IMR-90 (cell line): ENCODE measurements at regions not wholly inside any gene's neighbourhood (a gene's known extent, or its start where the extent isn't known, plus 50 kb on each side); places are given as distances from the start of the nearest gene placed in this dataset.

Source experiments
- ATAC-seq: fragments of 200-7000 bp; cut with Tn5 transposase; 2 replicates; pipeline ENCODE4 v1.9.1; 2020; ENCODE audit warnings: low read depth, mild to moderate bottlenecking, moderate library complexity
- BruUV-seq: library from RNA; stranded (reverse); fragments of 400-500 nt; replicated peaks from 2 replicates; lab custom pipeline; 2021; lab: Mats Ljungman, UMichigan
- CTCF ChIA-PET: fragments of 300-600 bp; formaldehyde crosslinking; extraction: SDS; loops from one replicate; lab custom pipeline; 2021; ENCODE audit warnings: antibody characterized with exemption; lab: Yijun Ruan, JAX
- POLR2A ChIA-PET: fragments of 300-600 bp; sonication (Branson Sonifier 250); formaldehyde crosslinking; loops from one replicate; lab custom pipeline; 2022; ENCODE audit warnings: antibody characterized with exemption; ENCODE audit not compliant: unreplicated experiment; lab: Charles Lee
- DNase-seq: peaks from one replicate; pipeline ENCODE4 v3.0.0; 2013
- H2AFZ ChIP-seq: replicated peaks from 2 replicates; pipeline ENCODE3; 2013; ENCODE audit warnings: low read length, mild to moderate bottlenecking; ENCODE audit not compliant: poor library complexity
- H2AK5ac ChIP-seq: 2 replicates; pipeline ENCODE4 v1.6.1; 2013; ENCODE audit warnings: low read depth, low read length, inconsistent platforms
- H2AK9ac ChIP-seq: replicated peaks from 2 replicates; pipeline ENCODE3; 2013; ENCODE audit warnings: mild to moderate bottlenecking, low read depth, low read length, moderate library complexity; ENCODE audit not compliant: poor library complexity
- H2BK120ac ChIP-seq: 2 replicates; pipeline ENCODE4 v1.6.1; 2013; ENCODE audit warnings: low read depth, low read length, inconsistent platforms
- H2BK15ac ChIP-seq: 3 replicates; pipeline ENCODE4 v1.6.1; 2013; ENCODE audit warnings: low read depth, low read length, inconsistent platforms
- H2BK20ac ChIP-seq: 2 replicates; pipeline ENCODE4 v1.6.1; 2013; ENCODE audit warnings: low read depth, mild to moderate bottlenecking, inconsistent platforms, low read length, moderate library complexity
- H2BK5ac ChIP-seq: 2 replicates; pipeline ENCODE4 v1.6.1; 2013; ENCODE audit warnings: mild to moderate bottlenecking, low read depth, low read length, inconsistent platforms; ENCODE audit not compliant: poor library complexity, severe bottlenecking
- H3K14ac ChIP-seq: replicated peaks from 2 replicates; pipeline ENCODE4 v1.6.1; 2013; ENCODE audit warnings: low read depth, low read length, inconsistent platforms
- H3K18ac ChIP-seq: 2 replicates; pipeline ENCODE4 v1.6.1; 2013; ENCODE audit warnings: low read depth, low read length, control low read depth
- H3K23ac ChIP-seq: 2 replicates; pipeline ENCODE4 v1.6.1; 2013; ENCODE audit warnings: low read depth, low read length, inconsistent platforms
- H3K27ac ChIP-seq: 2 replicates; pipeline ENCODE4 v1.5.1; 2013; ENCODE audit warnings: mild to moderate bottlenecking, control low read depth, low read length; ENCODE audit not compliant: insufficient read depth
- H3K27me3 ChIP-seq: 2 replicates; pipeline ENCODE4 v1.6.1; 2013; ENCODE audit warnings: low read length; ENCODE audit not compliant: control insufficient read depth, insufficient read depth
- H3K36me3 ChIP-seq: 2 replicates; pipeline ENCODE4 v1.6.1; 2013; ENCODE audit warnings: low read length, mixed read lengths; ENCODE audit not compliant: control insufficient read depth, insufficient read depth
- H3K4ac ChIP-seq: 2 replicates; pipeline ENCODE4 v1.6.1; 2013; ENCODE audit warnings: low read depth, low read length, inconsistent platforms
- H3K4me1 ChIP-seq: 2 replicates; pipeline ENCODE4 v1.6.1; 2013; ENCODE audit warnings: low read length, mixed read lengths; ENCODE audit not compliant: control insufficient read depth, insufficient read depth
- H3K4me2 ChIP-seq: 2 replicates; pipeline ENCODE4 v1.6.1; 2013; ENCODE audit warnings: low read depth, mild to moderate bottlenecking, control low read depth, low read length, moderate library complexity
- H3K4me3 ChIP-seq: 2 replicates; pipeline ENCODE4 v1.5.1; 2013; ENCODE audit warnings: low read depth, mild to moderate bottlenecking, control low read depth, low read length, moderate library complexity; ENCODE audit not compliant: insufficient read depth
- H3K56ac ChIP-seq: 2 replicates; pipeline ENCODE4 v1.6.1; 2013; ENCODE audit warnings: low read length, inconsistent platforms; ENCODE audit not compliant: insufficient read depth; ENCODE audit errors: extremely low read depth
- H3K79me1 ChIP-seq, 2 experiments: 2 replicates each; pipeline ENCODE4 v1.6.1; 2013; ENCODE audit warnings: low read length in 2 of 2, inconsistent platforms in 1 of 2, low read depth in 1 of 2
- H3K9ac ChIP-seq: 2 replicates; pipeline ENCODE4 v1.6.1; 2013; ENCODE audit warnings: low read depth, low read length, control low read depth
- H3K9me1 ChIP-seq: 2 replicates; pipeline ENCODE4 v1.6.1; 2013; ENCODE audit warnings: low read length, inconsistent platforms; ENCODE audit not compliant: insufficient read depth
- H3K9me3 ChIP-seq: 2 replicates; pipeline ENCODE4 v1.6.1; 2013; ENCODE audit warnings: low read length; ENCODE audit not compliant: control insufficient read depth, insufficient read depth
- H4K20me1 ChIP-seq: 2 replicates; pipeline ENCODE4 v1.6.1; 2013; ENCODE audit warnings: low read length, inconsistent platforms; ENCODE audit not compliant: insufficient read depth
- H4K5ac ChIP-seq: 2 replicates; pipeline ENCODE4 v1.6.1; 2013; ENCODE audit warnings: mild to moderate bottlenecking, low read depth, low read length, control low read depth
- H4K8ac ChIP-seq, 2 experiments: 2 replicates each; pipeline ENCODE4 v1.6.1; 2013; ENCODE audit warnings: low read depth in 2 of 2, low read length in 2 of 2, control low read depth in 1 of 2, inconsistent platforms in 1 of 2
- H4K91ac ChIP-seq: 2 replicates; pipeline ENCODE4 v1.6.1; 2013; ENCODE audit warnings: low read depth, low read length, inconsistent platforms; ENCODE audit not compliant: insufficient read depth
- BHLHE40 ChIP-seq: fragments of 150-350 bp; IDR thresholded peaks from 2 replicates; pipeline ENCODE4 v1.6.1; 2016; ENCODE audit warnings: mild to moderate bottlenecking, low read depth, low read length
- CEBPB ChIP-seq: IDR thresholded peaks from 2 replicates; pipeline ENCODE4 v1.6.1; 2012; ENCODE audit warnings: low read depth, low read length, improper control_type of control experiment
- CTCF ChIP-seq: conservative IDR thresholded peaks from 2 replicates; pipeline ENCODE4 v1.5.1; 2012; ENCODE audit warnings: mild to moderate bottlenecking, low read depth, low read length, improper control_type of control experiment
- ELK1 ChIP-seq: fragments of 150-350 bp; IDR thresholded peaks from 2 replicates; pipeline ENCODE4 v1.6.1; 2016; ENCODE audit warnings: low read depth, mild to moderate bottlenecking, low read length, moderate library complexity, borderline replicate concordance
- MAFK ChIP-seq: IDR thresholded peaks from 2 replicates; pipeline ENCODE4 v1.6.1; 2012; ENCODE audit warnings: low read depth, low read length, improper control_type of control experiment
- MAZ ChIP-seq: IDR thresholded peaks from 2 replicates; pipeline ENCODE4 v1.6.1; 2012; ENCODE audit warnings: low read depth, mild to moderate bottlenecking, low read length, improper control_type of control experiment, moderate library complexity, borderline replicate concordance
- NFE2L2 ChIP-seq: fragments of 150-350 bp; IDR thresholded peaks from 2 replicates; pipeline ENCODE4 v1.6.1; 2016; ENCODE audit warnings: low read depth, mild to moderate bottlenecking, low read length
- POLR2A ChIP-seq: IDR thresholded peaks from 2 replicates; pipeline ENCODE4 v1.6.1; 2012; ENCODE audit warnings: mild to moderate bottlenecking, low read depth, low read length
- RAD21 ChIP-seq: IDR thresholded peaks from 2 replicates; pipeline ENCODE4 v1.6.1; 2012; ENCODE audit warnings: low read length, improper control_type of control experiment
- RCOR1 ChIP-seq: IDR thresholded peaks from 2 replicates; pipeline ENCODE4 v1.6.1; 2012; ENCODE audit warnings: mild to moderate bottlenecking, low read length, improper control_type of control experiment; ENCODE audit not compliant: insufficient replicate concordance
- RFX5 ChIP-seq: IDR thresholded peaks from 2 replicates; pipeline ENCODE4 v1.8.0; 2012; ENCODE audit warnings: low read depth, mild to moderate bottlenecking, low read length, moderate library complexity
- SMC3 ChIP-seq: fragments of 150-350 bp; IDR thresholded peaks from 2 replicates; pipeline ENCODE4 v1.6.1; 2016; ENCODE audit warnings: low read depth, mild to moderate bottlenecking, antibody characterized with exemption, low read length, moderate library complexity
- USF2 ChIP-seq: fragments of 150-350 bp; IDR thresholded peaks from 2 replicates; pipeline ENCODE4 v1.6.1; 2017; ENCODE audit warnings: mild to moderate bottlenecking, antibody characterized with exemption, low read length, low read depth
- WGBS, 2 experiments: methylation state at CpG; one replicate each; pipeline versions ENCODE4 v1.1.5 to v1.1.7; 2013; ENCODE audit warnings: missing lambda C conversion rate in 2 of 2; ENCODE audit not compliant: insufficient read length in 1 of 2; ENCODE audit errors: extremely low coverage in 2 of 2; 5-methylcytosine and 5-hydroxymethylcytosine counted together
- dilution Hi-C: fragments of 300-500 bp; cut with HindIII; formaldehyde crosslinking; loops from one replicate; pipeline ENCODE4 v1.14.3; 2018; ENCODE audit warnings: low sequenced_read_pairs; ENCODE audit not compliant: unreplicated experiment
- in situ Hi-C: fragments of 300-500 bp; cut with MboI; formaldehyde crosslinking; loops from 3 replicates; pipeline ENCODE4 v1.14.3; 2019; ENCODE audit warnings: low sequenced_read_pairs, inconsistent platforms, mixed read lengths
- intact Hi-C: fragments of 100-400 bp; cut with micrococcal nuclease; formaldehyde crosslinking; loops from 2 replicates; pipeline ENCODE4 v1.10.0; 2022

GRCh38 chr3:189076449-189076848 lies 95.3 kb upstream of the TPRG1 start:
- H2BK20ac ChIP-seq: no peak overlapping the region
- no peak overlapping the region for H3K4me2 ChIP-seq
- BruUV-seq: no TSS peak
- dilution Hi-C loops: no loop called here
- no peak overlapping the region for H3K14ac ChIP-seq
- no peak for TF ChIP-seq RFX5
- no peak for TF ChIP-seq ELK1
- no peak for TF ChIP-seq CTCF
- TF ChIP-seq MAFK: no peak
- no peak for TF ChIP-seq USF2
- TF ChIP-seq CEBPB: no peak
- no peak for TF ChIP-seq RAD21
- no peak for TF ChIP-seq SMC3
- TF ChIP-seq POLR2A: no peak
- TF ChIP-seq NFE2L2: no peak
- no peak for TF ChIP-seq RCOR1
- no peak for TF ChIP-seq MAZ
- TF ChIP-seq BHLHE40: no peak
- H2AK9ac ChIP-seq: no peak overlapping the region
- H2BK5ac ChIP-seq: no peak overlapping the region
- no peaks in the 10 kb centered on the region for H3K9me1 ChIP-seq
- no peak overlapping the region for H3K9ac ChIP-seq
- H3K9me3 ChIP-seq: no peaks in the 10 kb centered on the region
- H3K56ac ChIP-seq: no peak overlapping the region
- H4K8ac ChIP-seq: no peak overlapping the region
- no peak overlapping the region for H3K27ac ChIP-seq
- no peak for DNase-seq
- H3K4ac ChIP-seq: no peak overlapping the region
- no CpG with 5 or more reads among the region's 1 CpG for WGBS, 2 experiments
- CTCF ChIA-PET: no interaction called here
- H3K27me3 ChIP-seq: peaks cover 2% of the 10 kb centered on the region; the same call in 1 of the 2 replicates
- POLR2A ChIA-PET: no interaction called here
- no peaks in the 10 kb centered on the region for H4K20me1 ChIP-seq
- H3K23ac ChIP-seq: no peak overlapping the region
- no peak overlapping the region for H2AFZ ChIP-seq
- H4K91ac ChIP-seq: no peak overlapping the region
- no peak overlapping the region for H2AK5ac ChIP-seq
- no peak for ATAC-seq
- no peaks in the 10 kb centered on the region for H3K4me1 ChIP-seq
- H2BK120ac ChIP-seq: no peak overlapping the region
- in situ Hi-C loops: no loop called here
- H3K36me3 ChIP-seq: no peaks in the 10 kb centered on the region
- H3K18ac ChIP-seq: no peak overlapping the region
- H3K4me3 ChIP-seq: no peak overlapping the region
- no peak overlapping the region for H2BK15ac ChIP-seq
- no peak overlapping the region for H4K5ac ChIP-seq
- no peaks in the 10 kb centered on the region for H3K79me1 ChIP-seq
- intact Hi-C loops: no loop called here
